H1 (cell line): ENCODE measurements at regions not wholly inside any gene's neighbourhood (a gene's known extent, or its start where the extent isn't known, plus 50 kb on each side); places are given as distances from the start of the nearest gene placed in this dataset.

Experiments
- CTCF ChIA-PET: fragments of 300-600 bp; sonication (Branson Sonifier 250); formaldehyde crosslinking; loops from one replicate; lab custom pipeline; 2021; ENCODE audit not compliant: partially characterized antibody; lab: Charles Lee
- POLR2A ChIA-PET: fragments of 300-600 bp; sonication (Branson Sonifier 250); formaldehyde crosslinking; loops from one replicate; lab custom pipeline; 2021; ENCODE audit warnings: inconsistent platforms; ENCODE audit not compliant: partially characterized antibody; lab: Charles Lee
- DNase-seq, 2 experiments: peaks; one replicate each; pipeline versions ENCODE4 v3.0.0 to v3.0.0-alpha.2; 2010 to 2022; ENCODE audit warnings: low spot score in 2 of 2, low read depth in 1 of 2, mixed read lengths in 1 of 2
- FAIRE-seq: peaks from 2 replicates; lab custom pipeline; 2011; peaks lifted over from hg19 to GRCh38; lab: Jason Lieb, UNC
- H2AFZ ChIP-seq: 2 replicates; pipeline ENCODE4 v1.8.1; 2012; ENCODE audit warnings: low read length, inconsistent platforms
- H2AK5ac ChIP-seq: 2 replicates; pipeline ENCODE4 v1.6.1; 2013; ENCODE audit warnings: low read depth, low read length
- H2BK120ac ChIP-seq: replicated peaks from 2 replicates; pipeline ENCODE3; 2013; ENCODE audit warnings: low read depth, low read length, inconsistent platforms
- H2BK12ac ChIP-seq: 2 replicates; pipeline ENCODE4 v1.6.1; 2013; ENCODE audit warnings: low read depth, low read length
- H2BK15ac ChIP-seq: 2 replicates; pipeline ENCODE4 v1.6.1; 2013; ENCODE audit warnings: low read length
- H2BK20ac ChIP-seq: 2 replicates; pipeline ENCODE4 v1.6.1; 2013; ENCODE audit warnings: low read length
- H2BK5ac ChIP-seq: 2 replicates; pipeline ENCODE4 v1.6.1; 2013; ENCODE audit warnings: low read depth, low read length
- H3K14ac ChIP-seq: 2 replicates; pipeline ENCODE4 v1.6.1; 2013; ENCODE audit warnings: inconsistent platforms; ENCODE audit not compliant: insufficient read length
- H3K18ac ChIP-seq: 2 replicates; pipeline ENCODE4 v1.6.1; 2013; ENCODE audit warnings: low read length; ENCODE audit errors: extremely low read depth
- H3K23ac ChIP-seq: 2 replicates; pipeline ENCODE4 v1.6.1; 2013; ENCODE audit warnings: inconsistent platforms; ENCODE audit not compliant: insufficient read length
- H3K23me2 ChIP-seq: 2 replicates; pipeline ENCODE4 v1.6.1; 2013; ENCODE audit warnings: low read depth, low read length
- H3K27ac ChIP-seq: 2 replicates; pipeline ENCODE4 v1.6.1; 2011; ENCODE audit warnings: low read depth, low read length, inconsistent platforms
- H3K27me3 ChIP-seq, 4 experiments: replicated peaks in 1 of 4; 1 replicate in 1 of 4; 2 replicates in 3 of 4; pipeline versions ENCODE4 v1.6.1 to v1.8.1; 2011 to 2013; ENCODE audit warnings: low read length in 3 of 4, mild to moderate bottlenecking in 3 of 4, inconsistent platforms in 2 of 4, mixed read lengths in 2 of 4, moderate library complexity in 1 of 4; ENCODE audit not compliant: control insufficient read depth in 3 of 4, insufficient read depth in 3 of 4; ENCODE audit errors: extremely low read depth in 1 of 4
- H3K36me3 ChIP-seq, 4 experiments: 2 replicates each; pipeline versions ENCODE4 v1.6.1 to v1.8.1; 2011 to 2013; ENCODE audit warnings: mild to moderate bottlenecking in 4 of 4, low read length in 3 of 4, moderate library complexity in 2 of 4, control low read depth in 1 of 4, inconsistent platforms in 1 of 4; ENCODE audit not compliant: insufficient read depth in 4 of 4, control insufficient read depth in 2 of 4
- H3K4ac ChIP-seq: replicated peaks from 2 replicates; pipeline ENCODE3; 2013; ENCODE audit warnings: low read length, low read depth, mixed read lengths, inconsistent platforms; ENCODE audit not compliant: insufficient read length
- H3K4me1 ChIP-seq, 4 experiments: replicated peaks in 1 of 4; 1 replicate in 1 of 4; 2 replicates in 3 of 4; pipeline versions ENCODE4 v1.6.1 to v1.8.1; 2011 to 2013; ENCODE audit warnings: low read length in 3 of 4, inconsistent platforms in 2 of 4, mixed read lengths in 1 of 4; ENCODE audit not compliant: insufficient read depth in 4 of 4, control insufficient read depth in 3 of 4
- H3K4me2 ChIP-seq, 2 experiments: 2 replicates each; pipeline versions ENCODE4 v1.6.1 to v1.8.1; 2011 to 2013; ENCODE audit warnings: low read depth in 2 of 2, low read length in 2 of 2, control low read depth in 1 of 2, inconsistent platforms in 1 of 2, mild to moderate bottlenecking in 1 of 2; ENCODE audit not compliant: insufficient read depth in 1 of 2
- H3K4me3 ChIP-seq, 4 experiments: fragments of 200-600, 300-600 bp in 1 of 4; sonication (generic), shearing (Covaris generic), sonication (Bioruptor Twin) in 1 of 4; 2 replicates each; pipeline versions ENCODE4 v1.5.1 to v1.8.1; 2011 to 2016; ENCODE audit warnings: low read length in 4 of 4, low read depth in 3 of 4, control low read depth in 2 of 4, inconsistent platforms in 2 of 4, mild to moderate bottlenecking in 2 of 4, mixed read lengths in 1 of 4, moderate library complexity in 1 of 4; ENCODE audit not compliant: insufficient read depth in 2 of 4; ENCODE audit errors: extremely low read depth in 1 of 4
- H3K56ac ChIP-seq: replicated peaks from 2 replicates; pipeline ENCODE3; 2013; ENCODE audit warnings: low read depth, mild to moderate bottlenecking, mixed read lengths, low read length, inconsistent platforms; ENCODE audit not compliant: insufficient read length
- H3K79me1 ChIP-seq: 2 replicates; pipeline ENCODE4 v1.6.1; 2013; ENCODE audit warnings: low read depth, low read length, control low read depth
- H3K79me2 ChIP-seq, 2 experiments: 2 replicates each; pipeline versions ENCODE4 v1.6.1 to v1.8.1; 2012 to 2013; ENCODE audit warnings: low read length in 2 of 2, mild to moderate bottlenecking in 2 of 2, inconsistent platforms in 1 of 2; ENCODE audit not compliant: insufficient read depth in 2 of 2, control insufficient read depth in 1 of 2
- H3K9ac ChIP-seq, 4 experiments: replicated peaks in 1 of 4; 1 replicate in 1 of 4; 2 replicates in 3 of 4; pipeline versions ENCODE4 v1.6.1 to v1.8.1; 2011 to 2013; ENCODE audit warnings: low read depth in 3 of 4, low read length in 3 of 4, control low read depth in 2 of 4, mild to moderate bottlenecking in 2 of 4, moderate library complexity in 2 of 4, inconsistent platforms in 1 of 4; ENCODE audit errors: extremely low read depth in 1 of 4
- H3K9me3 ChIP-seq, 2 experiments: 2 replicates each; pipeline versions ENCODE4 v1.6.1 to v1.8.1; 2012 to 2013; ENCODE audit warnings: mild to moderate bottlenecking in 2 of 2, moderate library complexity in 2 of 2, control low read depth in 1 of 2, inconsistent platforms in 1 of 2, low read depth in 1 of 2, low read length in 1 of 2, mixed read lengths in 1 of 2; ENCODE audit not compliant: insufficient read depth in 2 of 2
- H4K20me1 ChIP-seq, 2 experiments: replicated peaks in 1 of 2; 2 replicates each; pipeline versions ENCODE3 to v1.8.1; 2011 to 2013; ENCODE audit warnings: inconsistent platforms in 2 of 2, low read length in 2 of 2, mild to moderate bottlenecking in 1 of 2; ENCODE audit not compliant: insufficient read depth in 2 of 2, control insufficient read depth in 1 of 2
- H4K5ac ChIP-seq: 2 replicates; pipeline ENCODE4 v1.6.1; 2013; ENCODE audit warnings: low read length, low read depth, mixed read lengths, inconsistent platforms; ENCODE audit not compliant: insufficient read length
- H4K8ac ChIP-seq: 2 replicates; pipeline ENCODE4 v1.8.0; 2013; ENCODE audit warnings: mild to moderate bottlenecking, moderate library complexity, low read length, inconsistent platforms; ENCODE audit not compliant: insufficient read depth; ENCODE audit errors: extremely low read depth
- H4K91ac ChIP-seq: replicated peaks from 2 replicates; pipeline ENCODE3; 2013; ENCODE audit warnings: low read length, mixed read lengths, inconsistent platforms; ENCODE audit not compliant: insufficient read length
- ATF3 ChIP-seq: IDR thresholded peaks from 2 replicates; pipeline ENCODE4 v1.6.1; 2011; ENCODE audit warnings: low read depth, mild to moderate bottlenecking, low read length; ENCODE audit not compliant: insufficient read depth
- BACH1 ChIP-seq: IDR thresholded peaks from 2 replicates; pipeline ENCODE4 v1.6.1; 2012; ENCODE audit warnings: low read length, improper control_type of control experiment
- KDM1A ChIP-seq: fragments of 200-600, 300-600 bp; sonication (generic); IDR thresholded peaks from 2 replicates; pipeline ENCODE4 v1.7.1; 2016; ENCODE audit warnings: mild to moderate bottlenecking, low read length, borderline replicate concordance
- RFX5 ChIP-seq: IDR thresholded peaks from 2 replicates; pipeline ENCODE4 v1.6.1; 2011; ENCODE audit warnings: low read depth, low read length, improper control_type of control experiment, borderline replicate concordance

GRCh38 chrX:10377427-10377826, 220.7 kb downstream of the CLCN4 start:
- CTCF ChIA-PET = no interaction called here
- POLR2A ChIA-PET = no interaction called here

More at GRCh38 chrX:10377427-10377826, 220.7 kb downstream of the CLCN4 start:
- Histone ChIP-seq H2BK15ac (no peak overlapping the region), H3K4me2 (no peak overlapping the region), H3K56ac (no peak overlapping the region), H3K36me3 (no peaks in the 10 kb centered on the region), H3K9ac (no peak overlapping the region), H3K14ac (no peak overlapping the region), H2AFZ (no peak overlapping the region), H4K91ac (no peak overlapping the region), H3K23me2 (no peaks in the 10 kb centered on the region), H2BK5ac (no peak overlapping the region), H4K20me1 (no peaks in the 10 kb centered on the region), H2BK120ac (no peak overlapping the region), H3K27ac (no peak overlapping the region), H2AK5ac (no peak overlapping the region), H3K23ac (no peak overlapping the region), H2BK20ac (no peak overlapping the region), H3K4me3 (no peak overlapping the region), H3K79me2 (no peaks in the 10 kb centered on the region), H3K9me3 (peaks cover 0 to 3% of the 10 kb centered on the region in 2 experiments; a peak in 1 of 4 replicates), H3K79me1 (no peaks in the 10 kb centered on the region), H3K4ac (no peak overlapping the region), H3K18ac (no peak overlapping the region), H4K8ac (no peak overlapping the region), H3K27me3 (no peaks in the 10 kb centered on the region), H4K5ac (no peak overlapping the region), H3K4me1 (no peaks in the 10 kb centered on the region), H2BK12ac (no peak overlapping the region)
- TF ChIP-seq KDM1A (no peak), ATF3 (no peak), BACH1 (no peak), RFX5 (no peak)
- DNase-seq (no peak), FAIRE-seq (no peak)
